A673 (cell line): ENCODE measurements at regions not wholly inside any gene's neighbourhood (a gene's known extent, or its start where the extent isn't known, plus 50 kb on each side); places are given as distances from the start of the nearest gene placed in this dataset.

ENCODE experiments used
- BruUV-seq: library from RNA; stranded (reverse); fragments of 400-500 nt; replicated peaks from 2 replicates; lab custom pipeline; 2021; lab: Mats Ljungman, UMichigan
- CTCF ChIA-PET: fragments of 300-600 bp; sonication (Branson Sonifier 250); formaldehyde crosslinking; loops from one replicate; lab custom pipeline; 2022; ENCODE audit warnings: antibody characterized with exemption; lab: Charles Lee
- POLR2A ChIA-PET: fragments of 300-600 bp; sonication (Branson Sonifier 250); formaldehyde crosslinking; loops from one replicate; lab custom pipeline; 2022; ENCODE audit warnings: antibody characterized with exemption; ENCODE audit not compliant: low non-redundant PET; lab: Charles Lee
- DNase-seq: peaks from one replicate; pipeline ENCODE4 v3.0.0-alpha.2; 2015; ENCODE audit warnings: low spot score
- H3K27ac ChIP-seq: fragments of 200-600 bp; sonication (generic); 2 replicates; pipeline ENCODE4 v1.5.1; 2016; ENCODE audit warnings: mixed run types, low read depth, mild to moderate bottlenecking, mixed read lengths, antibody characterized with exemption, low read length; ENCODE audit not compliant: poor library complexity, severe bottlenecking
- H3K27me3 ChIP-seq: fragments of 200-600 bp; sonication (generic); replicated peaks from 2 replicates; pipeline ENCODE4 v1.6.1; 2017; ENCODE audit warnings: mixed run types, low read depth, mild to moderate bottlenecking, mixed read lengths, antibody characterized with exemption, low read length; ENCODE audit not compliant: insufficient read depth, poor library complexity
- H3K36me3 ChIP-seq: fragments of 200-600 bp; sonication (generic); 2 replicates; pipeline ENCODE4 v1.6.1; 2016; ENCODE audit warnings: mixed run types, mild to moderate bottlenecking, mixed read lengths, antibody characterized with exemption, low read length; ENCODE audit not compliant: insufficient read depth, poor library complexity, severe bottlenecking
- H3K4me1 ChIP-seq: fragments of 200-600 bp; sonication (generic); 2 replicates; pipeline ENCODE4 v1.6.1; 2017; ENCODE audit warnings: mixed run types, mild to moderate bottlenecking, mixed read lengths, antibody characterized with exemption, low read length; ENCODE audit not compliant: insufficient read depth, poor library complexity, severe bottlenecking
- H3K4me3 ChIP-seq: fragments of 200-600 bp; sonication (generic); 2 replicates; pipeline ENCODE4 v1.5.1; 2016; ENCODE audit warnings: low read depth, mixed run types, mild to moderate bottlenecking, mixed read lengths, low read length; ENCODE audit not compliant: poor library complexity, severe bottlenecking
- H3K9me3 ChIP-seq: fragments of 200-600 bp; sonication (generic); 2 replicates; pipeline ENCODE4 v1.6.1; 2016; ENCODE audit warnings: mixed run types, low read depth, mild to moderate bottlenecking, mixed read lengths, antibody characterized with exemption, low read length; ENCODE audit not compliant: poor library complexity, severe bottlenecking
- CTCF ChIP-seq: fragments of 300-800, 200-600 bp; sonication (generic); conservative IDR thresholded peaks from 2 replicates; pipeline ENCODE4 v1.5.1; 2017; ENCODE audit warnings: low read depth, mild to moderate bottlenecking, antibody characterized with exemption, low read length, moderate library complexity, mixed read lengths
- EZH2 ChIP-seq: fragments of 200-600 bp; sonication (generic); IDR thresholded peaks from 2 replicates; pipeline ENCODE4 v1.6.1; 2017; ENCODE audit warnings: borderline replicate concordance, low read depth, mild to moderate bottlenecking, mixed read lengths, antibody characterized with exemption, low read length; ENCODE audit not compliant: poor library complexity, severe bottlenecking
- intact Hi-C: fragments of 100-400 bp; cut with micrococcal nuclease; formaldehyde crosslinking; loops from one replicate; pipeline ENCODE4 v1.10.0; 2022; ENCODE audit not compliant: unreplicated experiment

GRCh38 chr5:13536933-13537332, 407.6 kb downstream of the DNAH5 start:
- H3K4me1 ChIP-seq = no peaks in the 10 kb centered on the region
- peaks cover 4% of the 10 kb centered on the region for H3K9me3 ChIP-seq
- no peak overlapping the region for H3K4me3 ChIP-seq
- H3K27me3 ChIP-seq = no peaks in the 10 kb centered on the region
- H3K27ac ChIP-seq = no peak overlapping the region
- TF ChIP-seq CTCF = no peak
- no peak for TF ChIP-seq EZH2
- no peaks in the 10 kb centered on the region for H3K36me3 ChIP-seq
- intact Hi-C loops = no loop called here
- ChIA-PET POLR2A (no interaction called here), CTCF (no interaction called here)
- DNase-seq = no peak
- BruUV-seq = no TSS peak

GRCh38 chr5:13533833-13534232, 410.7 kb downstream of the DNAH5 start:
- Histone ChIP-seq H3K27me3 (no peaks in the 10 kb centered on the region), H3K4me1 (no peaks in the 10 kb centered on the region), H3K27ac (no peak overlapping the region), H3K4me3 (no peak overlapping the region), H3K9me3 (no peaks in the 10 kb centered on the region), H3K36me3 (no peaks in the 10 kb centered on the region)
- POLR2A ChIA-PET = no interaction called here
- TF ChIP-seq CTCF (no peak), EZH2 (no peak)
- no peak for DNase-seq
- intact Hi-C loops = no loop called here
- BruUV-seq = no TSS peak
- CTCF ChIA-PET = no interaction called here

- Histone ChIP-seq H3K4me3 (no peak overlapping the region), H3K4me1 (no peaks in the 10 kb centered on the region), H3K36me3 (no peaks in the 10 kb centered on the region), H3K9me3 (no peaks in the 10 kb centered on the region), H3K27me3 (no peaks in the 10 kb centered on the region), H3K27ac (no peak overlapping the region)
- CTCF ChIA-PET = no interaction called here
- DNase-seq = no peak
- BruUV-seq = no TSS peak
- POLR2A ChIA-PET = no interaction called here
- intact Hi-C loops = no loop called here
- no peak for TF ChIP-seq CTCF
- TF ChIP-seq EZH2 = no peak
Observed at GRCh38 chr5:13529300-13529699, 415.2 kb downstream of the DNAH5 start.
